GM18517 (cell line): ENCODE measurements at regions not wholly inside any gene's neighbourhood (a gene's known extent, or its start where the extent isn't known, plus 50 kb on each side); places are given as distances from the start of the nearest gene placed in this dataset.

Experiments used
- ATAC-seq: cut with Tn5 transposase; IDR thresholded peaks from one replicate; pipeline ENCODE4 v1.9.1; 2021; ENCODE audit warnings: mild to moderate bottlenecking, moderate library complexity; ENCODE audit not compliant: unreplicated experiment

- no peak for ATAC-seq
These were observed 676.2 kb downstream of the MAT2B start for GRCh38 chr5:164181604-164182003.

GRCh38 chr5:164184158-164184557 lies 678.7 kb downstream of the MAT2B start:
- ATAC-seq, result no peak

GRCh38 chr5:164185000-164185399 lies 679.6 kb downstream of the MAT2B start:
- ATAC-seq, result no peak

- ATAC-seq, result no peak
These were observed 681.1 kb downstream of the MAT2B start for GRCh38 chr5:164186550-164186949.

GRCh38 chr5:164187785-164188184 lies 682.4 kb downstream of the MAT2B start:
- no peak for ATAC-seq

- ATAC-seq, result no peak
These were observed 683.3 kb downstream of the MAT2B start for GRCh38 chr5:164188733-164189148.

- no peak for ATAC-seq
These were observed 685.8 kb downstream of the MAT2B start for GRCh38 chr5:164191240-164191639.

GRCh38 chr5:164202338-164202737 lies 696.9 kb downstream of the MAT2B start:
- ATAC-seq, result no peak

- ATAC-seq, result no peak
These were observed 698.3 kb downstream of the MAT2B start for GRCh38 chr5:164203581-164204225.

- ATAC-seq, result no peak
These were observed 699.0 kb downstream of the MAT2B start for GRCh38 chr5:164204338-164204946.

GRCh38 chr5:164206196-164206595 lies 700.8 kb downstream of the MAT2B start:
- ATAC-seq, result no peak

- ATAC-seq, result no peak
These were observed 702.2 kb downstream of the MAT2B start for GRCh38 chr5:164207646-164208045.

GRCh38 chr5:164210491-164210890 lies 705.1 kb downstream of the MAT2B start:
- no peak for ATAC-seq

GRCh38 chr5:164214698-164215097 lies 709.3 kb downstream of the MAT2B start:
- ATAC-seq, result no peak

- ATAC-seq, result no peak
These were observed 712.0 kb downstream of the MAT2B start for GRCh38 chr5:164217464-164217863.

GRCh38 chr5:164220522-164220921 lies 715.1 kb downstream of the MAT2B start:
- no peak for ATAC-seq

- ATAC-seq, result no peak
These were observed 718.8 kb downstream of the MAT2B start for GRCh38 chr5:164224236-164224635.

- no peak for ATAC-seq
These were observed 719.4 kb downstream of the MAT2B start for GRCh38 chr5:164224772-164225171.

- ATAC-seq, result no peak
These were observed 724.9 kb downstream of the MAT2B start for GRCh38 chr5:164230341-164230740.

GRCh38 chr5:164233791-164234190 lies 728.4 kb downstream of the MAT2B start:
- ATAC-seq, result no peak

- no peak for ATAC-seq
These were observed 728.9 kb downstream of the MAT2B start for GRCh38 chr5:164234321-164234720.

- ATAC-seq, result no peak
These were observed 730.0 kb downstream of the MAT2B start for GRCh38 chr5:164235300-164235891.
